B cell (primary cell): ENCODE measurements at regions not wholly inside any gene's neighbourhood (a gene's known extent, or its start where the extent isn't known, plus 50 kb on each side); places are given as distances from the start of the nearest gene placed in this dataset.

Experiments used
- ATAC-seq: fragments of 200-7000 bp; cut with Tn5 transposase; one replicate; pipeline ENCODE4 v1.10.0; 2021; ENCODE audit warnings: low read depth, mild to moderate bottlenecking, moderate number of reproducible peaks, moderate library complexity
- CTCF ChIA-PET: fragments of 350-600 bp; sonication (Branson Sonifier 250); formaldehyde crosslinking; loops from one replicate; lab custom pipeline; 2021; ENCODE audit warnings: antibody characterized with exemption, inconsistent platforms; lab: Charles Lee
- POLR2A ChIA-PET: fragments of 350-600 bp; sonication (Branson Sonifier 250); formaldehyde crosslinking; loops from one replicate; lab custom pipeline; 2021; ENCODE audit warnings: antibody characterized with exemption; lab: Charles Lee
- DNase-seq: peaks from one replicate; pipeline ENCODE4 v3.0.0; 2013
- H2AFZ ChIP-seq: 2 replicates; pipeline ENCODE4 v1.6.1; 2012; ENCODE audit warnings: mild to moderate bottlenecking, low read depth, low read length; ENCODE audit not compliant: insufficient read depth, poor library complexity, severe bottlenecking
- H3K27ac ChIP-seq, 2 donors: 1 replicate in 1 of 2; 2 replicates in 1 of 2; pipeline ENCODE4 v1.5.1; 2012 to 2013; ENCODE audit warnings: low read length in 2 of 2, mild to moderate bottlenecking in 2 of 2, moderate library complexity in 1 of 2
- H3K27me3 ChIP-seq, 4 experiments: fragments of 200-600 bp in 1 of 4; sonication (generic) in 1 of 4; replicated peaks in 1 of 4; 1 replicate in 2 of 4; 2 replicates in 2 of 4; pipeline versions ENCODE4 v1.6.1 to v1.7.0; 2013 to 2016; ENCODE audit warnings: low read length in 3 of 4, mild to moderate bottlenecking in 2 of 4, mixed read lengths in 1 of 4, moderate library complexity in 1 of 4; ENCODE audit not compliant: insufficient read depth in 4 of 4, control insufficient read depth in 3 of 4; ENCODE audit errors: control extremely low read depth in 1 of 4
- H3K36me3 ChIP-seq, 2 experiments: replicated peaks in 1 of 2; 1 replicate in 1 of 2; 2 replicates in 1 of 2; pipeline versions ENCODE4 v1.6.1 to v1.7.1; 2013; ENCODE audit warnings: low read length in 1 of 2; ENCODE audit not compliant: insufficient read depth in 2 of 2, control insufficient read depth in 1 of 2; ENCODE audit errors: control extremely low read depth in 1 of 2, extremely low read depth in 1 of 2
- H3K4me1 ChIP-seq, 2 donors: fragments of 200-600 bp in 1 of 2; sonication (generic) in 1 of 2; 1 replicate in 1 of 2; 2 replicates in 1 of 2; pipeline versions ENCODE4 v1.5.1 to v1.6.1; 2013 to 2017; ENCODE audit warnings: low read length in 2 of 2; ENCODE audit not compliant: control insufficient read depth in 2 of 2, insufficient read depth in 2 of 2
- H3K4me2 ChIP-seq: replicated peaks from 2 replicates; pipeline ENCODE3; 2012; ENCODE audit warnings: mild to moderate bottlenecking, low read depth, low read length; ENCODE audit not compliant: poor library complexity, severe bottlenecking
- H3K4me3 ChIP-seq, 5 experiments: fragments of 200-600 bp in 1 of 5; sonication (generic) in 1 of 5; 1 replicate in 3 of 5; 2 replicates in 2 of 5; pipeline versions ENCODE4 v1.5.1 to v1.7.0; 2011 to 2016; ENCODE audit warnings: low read length in 4 of 5, mild to moderate bottlenecking in 4 of 5, low read depth in 2 of 5, control low read depth in 1 of 5, moderate library complexity in 1 of 5; ENCODE audit not compliant: insufficient read depth in 1 of 5; ENCODE audit errors: control extremely low read depth in 1 of 5, extremely low read depth in 1 of 5
- H3K79me2 ChIP-seq: fragments of 200-600 bp; sonication (generic); one replicate; pipeline ENCODE4 v1.6.0; 2016; ENCODE audit warnings: low read length; ENCODE audit not compliant: control insufficient read depth, insufficient read depth
- H3K9ac ChIP-seq: fragments of 200-600 bp; sonication (generic); 2 replicates; pipeline ENCODE4 v1.6.1; 2017; ENCODE audit warnings: mild to moderate bottlenecking, low read length, moderate library complexity
- H3K9me3 ChIP-seq, 3 donors: one replicate each; pipeline versions ENCODE4 v1.6.1 to v1.7.1; 2013; ENCODE audit warnings: low read length in 2 of 3; ENCODE audit not compliant: control insufficient read depth in 2 of 3, insufficient read depth in 1 of 3; ENCODE audit errors: control extremely low read depth in 1 of 3
- H4K20me1 ChIP-seq: 2 replicates; pipeline ENCODE4 v1.6.0; 2012; ENCODE audit warnings: mild to moderate bottlenecking, low read length; ENCODE audit not compliant: insufficient read depth, control insufficient read depth, poor library complexity, severe bottlenecking
- H3K27ac Mint-ChIP-seq: one replicate; pipeline ENCODE4 v1.8.0; 2021; ENCODE audit warnings: mixed read lengths
- H3K27me3 Mint-ChIP-seq: one replicate; pipeline ENCODE4 v1.8.0; 2021; ENCODE audit warnings: mixed read lengths
- H3K4me1 Mint-ChIP-seq: one replicate; pipeline ENCODE4 v1.8.0; 2021; ENCODE audit warnings: mixed read lengths
- H3K4me3 Mint-ChIP-seq: one replicate; pipeline ENCODE4 v1.8.0; 2021; ENCODE audit warnings: mixed read lengths
- H3K9me3 Mint-ChIP-seq: one replicate; pipeline ENCODE4 v1.8.0; 2022; ENCODE audit warnings: mixed read lengths; ENCODE audit not compliant: insufficient read depth
- EZH2 ChIP-seq: IDR thresholded peaks from 2 replicates; pipeline ENCODE4 v1.6.1; 2012; ENCODE audit warnings: borderline replicate concordance, low read depth, mild to moderate bottlenecking, moderate library complexity, low read length; ENCODE audit not compliant: insufficient read depth, poor library complexity, severe bottlenecking
- WGBS: methylation state at CpG from one replicate; pipeline ENCODE4 v1.1.5; 2013; ENCODE audit warnings: missing lambda C conversion rate; ENCODE audit not compliant: insufficient coverage; 5-methylcytosine and 5-hydroxymethylcytosine counted together
- intact Hi-C: fragments of 100-400 bp; cut with micrococcal nuclease; formaldehyde crosslinking; loops from one replicate; pipeline ENCODE4 v1.10.0; 2022
- TF ChIP-seq, protein P1 (sequence below): fragments of 200-600 bp; IDR thresholded peaks from one replicate; pipeline ENCODE4 v1.8.0; 2022; ENCODE audit warnings: antibody characterized with exemption, mild to moderate bottlenecking

DNA sequence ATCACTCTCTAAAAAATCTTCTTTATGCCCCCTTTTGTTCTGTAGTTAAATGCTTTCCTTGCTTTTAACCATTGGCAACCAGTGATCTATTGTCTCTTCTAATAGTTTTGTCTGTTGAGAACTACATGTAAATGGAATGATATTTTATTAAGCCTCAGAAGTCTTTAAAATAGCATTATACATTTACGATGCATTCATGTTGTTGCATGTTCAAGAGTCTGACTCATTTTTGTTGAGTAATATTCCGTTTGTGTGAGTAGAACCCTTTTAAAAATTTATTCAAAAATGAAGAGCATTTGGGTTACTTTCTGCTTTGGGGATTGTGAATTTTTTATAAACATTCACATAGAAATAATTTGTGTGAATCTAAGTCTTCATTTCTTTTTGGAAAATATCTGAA, 1352.9 kb downstream of the NCAM2 start:
- H3K4me1 ChIP-seq: no peaks in the 10 kb centered on the region
- no CpG with 5 or more reads among the region's 2 CpGs for WGBS
- H3K79me2 ChIP-seq: no peaks in the 10 kb centered on the region
- Mint-ChIP-seq H3K4me3 (no peak overlapping the region), H3K27me3 (no peaks in the 10 kb centered on the region), H3K27ac (no peak overlapping the region), H3K4me1 (no peaks in the 10 kb centered on the region), H3K9me3 (peaks cover 2% of the 10 kb centered on the region)
- no peak overlapping the region for H3K4me2 ChIP-seq
- ATAC-seq (no peak), DNase-seq (no peak)
- TF ChIP-seq, protein P1, sequence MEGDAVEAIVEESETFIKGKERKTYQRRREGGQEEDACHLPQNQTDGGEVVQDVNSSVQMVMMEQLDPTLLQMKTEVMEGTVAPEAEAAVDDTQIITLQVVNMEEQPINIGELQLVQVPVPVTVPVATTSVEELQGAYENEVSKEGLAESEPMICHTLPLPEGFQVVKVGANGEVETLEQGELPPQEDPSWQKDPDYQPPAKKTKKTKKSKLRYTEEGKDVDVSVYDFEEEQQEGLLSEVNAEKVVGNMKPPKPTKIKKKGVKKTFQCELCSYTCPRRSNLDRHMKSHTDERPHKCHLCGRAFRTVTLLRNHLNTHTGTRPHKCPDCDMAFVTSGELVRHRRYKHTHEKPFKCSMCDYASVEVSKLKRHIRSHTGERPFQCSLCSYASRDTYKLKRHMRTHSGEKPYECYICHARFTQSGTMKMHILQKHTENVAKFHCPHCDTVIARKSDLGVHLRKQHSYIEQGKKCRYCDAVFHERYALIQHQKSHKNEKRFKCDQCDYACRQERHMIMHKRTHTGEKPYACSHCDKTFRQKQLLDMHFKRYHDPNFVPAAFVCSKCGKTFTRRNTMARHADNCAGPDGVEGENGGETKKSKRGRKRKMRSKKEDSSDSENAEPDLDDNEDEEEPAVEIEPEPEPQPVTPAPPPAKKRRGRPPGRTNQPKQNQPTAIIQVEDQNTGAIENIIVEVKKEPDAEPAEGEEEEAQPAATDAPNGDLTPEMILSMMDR: no peak
- no peak for TF ChIP-seq EZH2
- H3K36me3 ChIP-seq: no peaks in the 10 kb centered on the region
- H4K20me1 ChIP-seq: no peaks in the 10 kb centered on the region
- ChIA-PET CTCF (interaction anchor here (0.7 kb wide), 1 partner anchor 1279 kb away, joined by 4 read pairs; no protein-coding TSS in a partner anchor), POLR2A (no interaction called here)
- H3K4me3 ChIP-seq: no peak overlapping the region
- no peaks in the 10 kb centered on the region for H3K27me3 ChIP-seq
- intact Hi-C loops: no loop called here
- H3K9me3 ChIP-seq: peaks cover 0 to 4% (median 0%) of the 10 kb centered on the region in 3 donors
- no peak overlapping the region for H3K9ac ChIP-seq
- no peak overlapping the region for H2AFZ ChIP-seq
- H3K27ac ChIP-seq: no peak overlapping the region

DNA sequence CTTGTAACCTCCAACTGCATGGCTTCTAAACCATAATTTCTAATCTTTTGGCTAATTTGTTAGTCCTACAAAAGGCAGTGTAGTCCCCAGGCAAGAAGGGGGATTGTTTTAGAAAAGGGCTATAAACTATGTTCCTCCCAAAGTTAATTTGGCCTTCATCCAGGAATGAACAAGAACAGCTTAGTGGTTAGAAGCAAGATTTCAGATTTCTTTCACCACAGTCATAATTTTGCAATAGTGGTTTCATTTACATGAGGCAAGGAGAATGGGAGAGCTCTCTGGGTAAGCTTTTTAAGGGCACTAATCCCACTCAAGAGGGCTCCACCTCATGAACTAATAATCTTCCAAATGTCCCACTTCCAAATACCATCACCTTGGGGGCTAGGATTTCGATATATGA, 1353.9 kb downstream of the NCAM2 start:
- no peaks in the 10 kb centered on the region for H3K79me2 ChIP-seq
- H3K36me3 ChIP-seq: no peaks in the 10 kb centered on the region
- H3K27ac Mint-ChIP-seq: no peak overlapping the region
- DNase-seq (no peak), ATAC-seq (no peak)
- no CpG with 5 or more reads among the region's 1 CpG for WGBS
- H3K4me3 Mint-ChIP-seq: no peak overlapping the region
- no peaks in the 10 kb centered on the region for H3K4me1 Mint-ChIP-seq
- intact Hi-C loops: no loop called here
- H3K27ac ChIP-seq: no peak overlapping the region
- no peaks in the 10 kb centered on the region for H3K27me3 ChIP-seq
- no peak overlapping the region for H2AFZ ChIP-seq
- no peak overlapping the region for H3K4me2 ChIP-seq
- H3K27me3 Mint-ChIP-seq: no peaks in the 10 kb centered on the region
- H3K4me1 ChIP-seq: no peaks in the 10 kb centered on the region
- H3K4me3 ChIP-seq: no peak overlapping the region
- TF ChIP-seq EZH2: no peak
- TF ChIP-seq, protein P1: no peak
- POLR2A ChIA-PET: no interaction called here
- no peaks in the 10 kb centered on the region for H4K20me1 ChIP-seq
- peaks cover 0 to 4% (median 0%) of the 10 kb centered on the region in 3 donors for H3K9me3 ChIP-seq
- peaks cover 2% of the 10 kb centered on the region for H3K9me3 Mint-ChIP-seq
- CTCF ChIA-PET: no interaction called here
- H3K9ac ChIP-seq: no peak overlapping the region
